ENCODE measurements at regions not wholly inside any gene's neighbourhood (a gene's known extent, or its start where the extent isn't known, plus 50 kb on each side); places are given as distances from the start of the nearest gene placed in this dataset.
A peak's percentile ranks its signal among the peaks of the same experiment; 100 is the strongest.
"Not testable (repeated sequence)": the region's sequence is repeated elsewhere in the genome, so short reads cannot be mapped to it uniquely, and the experiment has no call there.

DNA sequence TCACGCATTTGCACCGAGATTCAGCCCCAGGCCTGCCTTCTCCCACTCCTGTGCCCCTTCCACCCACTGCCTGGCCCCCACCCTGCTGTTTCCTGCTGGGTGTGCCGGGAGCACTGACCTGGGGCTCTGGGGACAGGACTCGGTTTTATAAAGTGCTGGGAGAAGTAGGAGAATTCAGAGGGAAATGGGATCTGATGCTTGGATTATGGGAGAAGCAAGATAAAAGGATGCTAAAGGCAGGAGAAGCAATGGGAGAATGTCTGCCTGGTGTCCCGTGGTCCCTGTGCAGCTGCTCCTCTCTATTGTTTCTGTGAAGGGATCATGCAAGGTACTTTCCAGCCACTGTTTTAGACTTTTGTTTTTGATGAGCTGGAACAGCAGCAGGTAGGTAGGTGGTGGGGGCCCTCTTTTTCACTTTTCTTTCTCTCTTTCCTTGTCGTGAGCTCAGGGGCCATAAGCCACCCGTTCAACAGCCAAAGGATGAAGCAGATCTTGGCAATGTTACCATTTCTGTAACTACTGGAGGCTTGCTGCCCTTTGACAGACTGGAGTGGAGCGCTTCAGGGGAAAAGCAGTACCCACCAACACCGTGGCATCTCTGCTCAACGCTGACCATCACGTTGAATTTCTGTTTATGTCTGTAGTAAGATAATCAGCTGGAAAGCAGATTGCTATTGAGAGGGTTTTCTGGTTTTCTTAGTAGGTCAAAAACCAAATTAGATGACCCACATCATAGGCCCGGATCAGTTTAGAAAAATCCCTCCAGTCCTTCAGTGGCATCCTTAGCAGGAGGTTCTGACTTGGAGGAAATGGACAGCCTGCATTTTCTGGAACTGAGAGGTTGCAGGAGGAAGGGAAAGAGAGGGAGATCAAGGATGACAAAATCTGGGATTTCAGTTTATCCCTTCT, 63.8 kb upstream of the ENPP6 start:
- DNase-seq (ENCODE audit: low read depth, low spot score): no peak

DNA sequence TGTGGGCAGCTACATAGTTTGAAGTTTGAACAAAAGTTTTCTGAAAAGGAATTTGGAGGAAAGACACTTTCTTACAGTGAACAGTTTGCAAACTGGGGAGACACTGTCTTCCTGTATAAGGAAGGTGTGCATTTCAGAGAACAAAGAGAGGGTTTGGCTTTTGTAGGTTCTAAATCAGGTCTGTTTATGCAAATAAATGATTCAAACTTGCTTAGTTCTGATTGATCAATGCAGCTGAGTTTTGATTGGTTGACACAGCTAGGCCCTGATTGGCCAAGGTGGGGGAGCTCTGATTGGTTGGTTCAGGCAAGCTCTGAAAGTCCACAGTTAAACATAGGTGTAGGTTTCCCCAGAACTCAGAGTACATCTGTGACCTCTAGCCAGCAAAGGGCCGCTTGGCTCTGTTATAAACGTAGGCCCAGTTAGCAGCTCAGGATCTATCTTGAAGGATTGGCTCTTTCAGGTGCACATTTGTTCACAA, 63.0 kb upstream of the ENPP6 start:
- DNase-seq (ENCODE audit: low read depth, low spot score): no peak

DNA sequence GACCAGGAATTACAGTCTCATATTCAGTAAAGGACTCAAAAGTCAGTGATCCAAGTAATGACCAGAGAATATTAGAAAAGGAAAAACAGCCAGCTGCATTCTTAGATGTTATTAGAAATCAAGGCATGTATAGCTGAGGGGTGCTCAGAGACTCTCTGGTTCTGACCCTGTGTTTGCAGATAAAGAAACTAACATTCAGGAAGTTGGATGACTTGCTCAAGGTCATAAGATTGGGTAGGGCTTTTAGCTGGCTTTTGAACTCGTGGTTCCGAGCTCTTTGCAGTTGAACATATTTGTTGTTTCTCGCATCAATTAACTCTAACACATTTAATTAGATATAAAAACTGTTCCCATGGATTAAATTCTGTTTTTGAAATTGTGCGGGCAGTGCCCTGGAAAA, 62.5 kb upstream of the ENPP6 start:
- DNase-seq (ENCODE audit: low read depth, low spot score): no peak

DNA sequence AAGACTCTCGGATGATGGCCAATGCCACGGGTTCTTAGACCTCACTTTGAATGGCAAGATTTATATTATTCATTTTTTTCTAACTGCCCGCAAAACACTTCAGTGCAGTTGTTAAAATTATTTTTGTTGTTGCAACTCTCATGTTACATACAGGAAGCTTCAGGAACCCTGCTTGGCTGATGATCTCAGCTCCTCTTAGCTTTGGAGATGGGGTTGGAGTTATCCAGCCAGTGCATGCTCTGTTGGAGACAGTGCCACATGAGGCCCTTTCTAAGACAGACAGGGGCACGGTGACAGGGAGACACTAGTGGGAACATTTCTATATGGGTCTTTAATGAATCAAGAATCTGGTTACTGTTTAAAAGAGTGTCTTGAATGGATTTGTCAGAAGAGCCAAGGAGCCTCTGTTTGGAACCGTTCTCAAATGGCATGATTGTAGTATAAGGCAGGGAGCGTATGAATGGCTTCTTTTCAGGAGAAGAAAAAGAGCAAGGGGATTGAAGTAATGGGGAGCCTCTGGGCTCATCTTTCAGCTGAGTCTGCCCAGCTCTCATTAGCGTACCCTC, 61.9 kb upstream of the ENPP6 start:
- DNase-seq (ENCODE audit: low read depth, low spot score): no peak

DNA sequence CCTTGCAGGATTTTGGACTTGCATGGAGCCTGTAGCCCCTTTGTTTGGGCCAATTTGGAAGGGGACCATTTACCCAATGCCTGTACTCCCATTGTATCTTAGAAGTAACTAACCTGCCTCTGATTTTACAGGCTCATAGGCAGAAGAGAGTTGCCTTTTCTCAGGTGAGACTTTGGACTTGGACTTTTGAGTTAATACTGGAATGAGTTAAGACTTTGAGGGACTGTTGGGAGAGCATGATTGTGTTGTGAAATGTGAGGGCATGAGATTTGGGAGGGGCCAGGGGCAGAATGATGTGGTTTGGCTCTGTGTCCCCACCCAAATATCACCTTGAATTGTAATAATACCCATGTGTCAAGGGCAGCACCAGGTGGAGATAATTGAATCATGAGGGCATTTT, 60.1 kb upstream of the ENPP6 start:
- DNase-seq (ENCODE audit: low read depth, low spot score): not testable (repeated sequence)

DNA sequence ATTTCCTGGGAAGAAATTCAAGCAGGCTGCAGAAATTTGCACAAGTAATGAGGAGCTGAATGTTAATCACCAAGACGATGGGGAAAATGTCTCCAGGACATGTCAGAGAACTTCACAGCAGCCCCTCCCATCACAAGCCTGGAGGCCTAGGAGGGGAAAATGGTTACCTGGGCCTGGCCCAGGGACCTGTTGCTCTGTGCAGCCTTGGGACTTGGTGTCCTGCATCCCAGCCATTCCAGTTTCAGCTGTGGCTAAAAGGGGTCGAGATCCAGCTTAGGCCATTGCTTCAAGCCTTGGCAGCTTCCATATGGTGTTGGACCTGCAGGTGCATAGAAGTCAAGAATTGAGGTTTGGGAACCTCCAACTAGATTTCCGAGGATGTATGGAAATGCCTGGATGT, 59.3 kb upstream of the ENPP6 start:
- DNase-seq (ENCODE audit: low read depth, low spot score): not testable (repeated sequence)

DNA sequence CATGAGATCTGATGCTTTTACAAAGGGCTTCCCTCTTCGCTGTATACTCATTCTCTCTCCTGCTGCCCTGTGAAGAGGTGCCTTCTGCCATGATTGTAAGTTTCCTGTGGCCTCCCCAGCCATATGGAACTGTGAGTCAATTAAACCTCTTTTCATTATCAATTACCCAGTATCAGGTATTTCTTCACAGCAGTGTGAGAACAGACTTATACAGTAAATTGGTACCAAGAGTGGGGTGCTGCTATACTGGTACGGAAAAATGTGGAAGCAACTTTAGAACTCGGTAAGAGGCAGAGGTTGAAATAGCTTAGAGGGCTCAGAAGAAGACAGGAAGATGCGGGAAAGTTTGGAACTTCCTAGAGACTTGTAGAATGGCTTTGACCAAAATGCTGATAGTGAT, 58.7 kb upstream of the ENPP6 start:
- DNase-seq (ENCODE audit: low read depth, low spot score): not testable (repeated sequence)

DNA sequence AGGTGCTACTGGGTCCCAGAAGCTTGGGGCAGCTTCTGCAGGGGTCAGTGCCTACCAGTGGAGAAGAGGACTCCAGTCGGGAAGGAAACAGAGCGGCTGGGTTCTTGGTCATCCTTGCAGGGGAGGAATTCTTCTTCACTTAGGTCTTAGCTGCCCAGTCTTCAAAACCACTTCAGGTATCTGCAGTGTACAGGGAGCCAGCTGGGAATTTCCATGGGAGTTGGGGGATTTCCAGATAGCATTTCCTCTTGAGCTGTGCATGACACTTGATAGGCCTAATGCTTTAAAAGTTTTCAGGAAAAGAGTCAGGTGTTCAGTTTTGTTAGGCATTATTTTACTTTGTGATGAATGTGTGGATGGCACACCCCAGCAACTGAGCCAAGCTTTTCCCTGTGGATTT, 58.1 kb upstream of the ENPP6 start:
- no peak for DNase-seq (ENCODE audit: low read depth, low spot score)

DNA sequence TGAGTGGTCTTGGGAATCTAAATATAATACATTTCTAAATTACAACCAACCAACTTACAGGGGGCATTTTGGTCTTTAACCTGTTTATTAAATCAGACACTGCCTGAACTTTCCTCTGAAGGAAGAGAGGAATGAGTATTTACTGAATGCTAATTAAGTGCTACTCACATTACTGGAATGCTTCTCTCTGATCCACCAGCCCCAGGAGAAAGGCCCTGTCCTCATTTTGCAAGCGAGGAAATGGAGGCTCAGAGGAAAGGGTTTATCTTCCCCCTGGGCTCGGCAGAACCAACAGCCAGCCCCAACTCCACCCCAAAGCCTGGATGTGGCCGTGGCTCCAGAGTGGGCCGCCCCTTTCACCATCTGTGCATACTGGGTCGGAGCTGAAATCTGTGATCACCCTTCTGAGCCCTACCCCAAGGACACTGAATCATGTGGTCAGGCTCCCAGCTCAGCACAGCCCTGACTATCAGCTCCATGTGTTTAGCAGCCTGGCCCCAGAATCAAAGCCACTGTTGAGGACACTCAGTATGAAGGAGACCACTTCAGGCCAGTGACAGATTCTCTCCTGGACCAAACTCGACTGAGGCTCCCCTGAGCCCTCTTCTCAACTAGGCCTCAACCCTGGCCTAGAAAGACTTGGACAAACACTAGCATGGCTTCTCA, 56.7 kb upstream of the ENPP6 start:
- peak; percentile 27 for DNase-seq (ENCODE audit: low read depth, low spot score)

DNA sequence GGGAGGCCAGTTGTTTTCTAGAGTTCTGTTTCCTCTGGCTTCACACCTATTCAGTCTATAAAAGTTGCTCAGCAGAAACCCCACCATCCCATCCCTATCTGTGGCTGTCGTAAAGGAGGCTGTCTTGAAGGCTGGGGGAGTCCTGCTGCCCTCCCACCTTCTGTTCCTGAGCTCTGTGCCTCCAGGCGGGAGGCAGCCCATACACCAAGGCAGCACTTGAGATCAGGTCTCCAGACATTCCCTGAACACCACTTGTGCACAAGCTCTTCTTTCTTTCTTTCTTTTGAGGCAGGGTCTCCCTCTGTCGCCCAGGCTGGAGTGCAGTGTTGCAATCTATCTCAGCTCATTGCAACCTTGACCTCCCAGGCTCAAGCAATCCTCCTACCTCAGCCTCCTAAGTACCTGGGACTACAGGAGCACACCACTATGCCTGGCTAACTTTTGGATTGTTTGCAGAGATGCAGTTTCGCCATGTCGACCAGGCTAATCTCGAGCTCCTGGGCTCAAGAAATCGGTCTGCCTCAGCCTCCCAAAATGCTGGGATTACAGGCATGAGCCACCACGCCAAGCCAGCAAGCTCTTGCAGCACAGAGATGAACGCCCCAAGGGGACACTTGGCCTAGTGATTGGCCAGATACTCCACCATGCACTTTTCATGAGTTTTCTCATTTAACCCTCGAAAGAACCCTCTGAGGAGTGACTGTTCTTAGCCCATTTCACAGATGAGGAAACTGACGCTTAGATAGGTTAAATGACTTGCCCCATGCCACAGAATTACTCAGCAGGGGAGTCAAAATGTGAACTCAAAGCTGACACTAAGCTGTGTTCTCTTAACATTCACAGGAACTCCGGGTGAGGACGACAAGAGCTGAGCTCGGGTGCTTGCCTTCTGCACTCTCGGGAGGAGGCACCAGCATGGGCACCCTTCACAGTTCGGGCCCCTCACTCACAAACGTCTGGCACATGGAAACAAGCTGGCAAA, 55.8 kb upstream of the ENPP6 start:
- no peak for DNase-seq (ENCODE audit: low read depth, low spot score)

DNA sequence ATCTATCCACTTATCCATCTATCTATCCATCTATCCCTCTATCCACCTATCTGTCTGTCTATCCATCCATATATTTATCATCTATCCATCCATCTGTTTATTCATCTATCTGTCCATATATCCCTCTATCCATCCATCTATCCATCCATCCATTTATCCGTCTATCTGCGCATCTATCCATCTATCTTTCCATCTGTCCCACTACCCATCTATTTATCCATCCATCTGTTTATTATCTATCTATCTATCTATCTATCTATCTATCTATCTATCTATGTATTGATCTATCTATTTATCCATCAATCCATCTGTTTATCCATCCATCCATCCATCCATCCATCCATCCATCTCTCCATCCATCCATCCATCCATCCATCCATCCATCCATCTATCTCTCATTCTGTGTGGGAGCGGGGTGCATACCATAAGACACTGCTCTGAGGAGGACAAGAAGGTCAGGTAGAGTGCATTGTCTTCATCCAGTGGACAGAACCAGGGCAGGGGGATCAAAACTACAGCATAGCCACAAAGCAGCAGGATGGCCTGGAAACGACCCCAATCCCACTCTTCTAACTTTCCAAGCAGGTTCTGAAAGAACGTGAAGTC, 53.2 kb upstream of the ENPP6 start:
- no peak for DNase-seq (ENCODE audit: low read depth, low spot score)

DNA sequence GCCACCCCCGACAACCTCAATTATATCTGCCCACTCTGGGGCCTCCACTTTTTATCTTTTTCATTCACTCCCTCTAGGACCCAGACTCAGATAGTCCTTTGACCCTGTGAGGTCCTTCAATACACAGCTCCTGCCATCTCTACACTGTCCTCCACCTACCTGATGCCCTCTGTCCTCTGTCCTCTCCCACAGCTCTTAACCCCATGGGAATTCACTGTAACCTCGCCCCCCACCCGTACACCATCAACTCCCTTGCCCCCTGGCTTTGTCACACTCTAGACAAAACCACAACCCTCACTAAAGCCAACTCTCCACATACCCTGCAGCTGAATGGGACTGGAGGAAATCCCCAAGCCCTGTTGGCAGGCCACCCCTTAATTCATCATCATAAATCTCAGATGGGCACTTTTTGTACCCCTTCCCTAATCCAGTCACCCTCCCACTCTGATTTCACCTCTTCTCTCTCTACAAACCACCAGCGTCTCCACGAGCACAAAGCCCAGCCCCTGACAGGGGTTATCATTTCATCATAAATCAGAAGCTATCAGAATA, 52.3 kb upstream of the ENPP6 start:
- no peak for DNase-seq (ENCODE audit: low read depth, low spot score)

DNA sequence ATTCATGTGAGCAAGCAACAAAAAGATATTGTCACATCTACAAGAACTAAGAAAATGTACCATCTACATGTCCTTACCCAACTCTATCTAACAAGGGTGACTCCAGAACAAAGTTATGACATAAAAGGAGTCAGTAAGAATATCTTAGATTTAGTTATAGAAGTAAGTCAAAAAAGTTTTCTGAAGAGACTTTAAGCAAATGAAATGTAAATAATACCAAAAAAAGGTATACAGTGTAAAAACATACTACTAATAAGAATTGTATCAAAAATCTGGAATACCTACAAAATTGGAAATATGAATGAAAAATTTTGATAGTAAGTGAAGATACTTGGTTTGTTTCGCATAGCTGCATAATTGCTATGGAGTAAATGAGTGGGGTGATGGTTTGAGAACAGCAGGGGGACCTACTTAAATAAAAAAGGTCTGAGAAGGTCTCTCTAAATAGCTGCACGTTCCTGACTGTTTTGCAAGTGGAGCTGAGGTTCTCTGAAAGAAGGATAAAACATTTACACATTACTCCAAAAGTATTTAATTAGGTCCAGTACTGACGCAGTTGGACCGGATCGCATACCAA, 51.0 kb upstream of the ENPP6 start:
- DNase-seq (ENCODE audit: low read depth, low spot score): no peak

DNA sequence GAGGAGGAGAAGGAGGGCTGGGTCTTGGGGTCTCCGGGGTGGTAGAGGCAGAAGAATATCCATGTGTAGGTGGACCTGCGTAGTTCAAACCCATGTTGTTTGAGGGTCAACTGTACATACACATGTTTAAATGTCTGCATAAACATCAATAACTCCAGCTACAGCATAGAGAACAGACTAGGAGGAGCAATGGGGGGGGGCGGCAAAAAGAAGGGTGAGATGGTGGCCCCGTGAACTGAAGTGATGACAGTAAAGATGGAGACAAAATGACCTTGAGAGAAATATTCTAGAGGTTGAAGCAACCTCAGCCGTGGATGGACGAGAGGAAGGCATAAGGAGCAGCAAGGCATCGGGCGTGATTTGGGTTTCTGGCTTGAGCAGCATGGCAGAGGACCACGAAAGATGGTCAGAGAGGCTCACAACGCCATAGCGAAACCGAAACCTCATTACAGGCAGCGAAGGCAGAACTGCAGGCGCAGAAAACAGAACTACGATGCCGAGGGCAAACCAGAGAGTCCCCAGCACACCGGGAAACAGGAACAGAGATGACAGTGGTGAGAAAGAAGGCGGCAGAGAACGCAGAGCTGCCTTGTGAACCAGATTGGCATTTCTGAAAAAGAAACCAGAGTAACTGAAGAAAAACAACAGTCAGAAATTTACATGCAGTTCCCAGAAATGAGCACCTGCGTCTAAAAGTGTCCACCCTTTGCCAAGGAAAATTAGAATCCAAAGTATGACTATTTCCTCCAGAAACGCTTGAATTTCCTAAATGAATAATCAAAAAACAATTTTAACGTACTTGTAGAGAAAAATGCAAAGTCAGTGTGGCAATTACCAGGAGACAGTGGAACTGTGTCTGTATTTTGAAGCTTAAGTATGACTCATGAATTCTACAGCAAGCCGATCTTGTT, 50.3 kb upstream of the ENPP6 start:
- no peak for DNase-seq (ENCODE audit: low read depth, low spot score)

All from ELF-1 (cell line).